ENCODE measurements at regions not wholly inside any gene's neighbourhood (a gene's known extent, or its start where the extent isn't known, plus 50 kb on each side); places are given as distances from the start of the nearest gene placed in this dataset.

DNA sequence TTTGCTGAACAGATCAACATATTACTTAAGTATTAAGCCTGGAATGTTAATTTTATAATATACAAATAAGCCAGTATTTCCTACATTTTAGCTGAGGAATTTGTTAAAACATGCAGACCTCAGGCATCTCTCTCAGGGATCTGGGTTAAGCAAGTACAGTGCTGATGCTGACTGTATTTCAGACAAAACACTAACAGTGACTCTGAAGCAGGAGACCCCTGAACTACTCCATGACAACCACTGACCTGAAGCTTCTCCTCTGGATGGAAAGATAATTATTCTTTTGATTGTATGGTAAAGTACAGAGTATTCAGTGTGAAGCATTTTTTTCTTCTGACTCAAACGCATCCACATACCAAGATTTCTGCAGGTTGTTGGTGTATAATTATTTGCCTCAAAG lies 680.8 kb downstream of the LIG4 start:
- TF ChIP-seq, protein P1, sequence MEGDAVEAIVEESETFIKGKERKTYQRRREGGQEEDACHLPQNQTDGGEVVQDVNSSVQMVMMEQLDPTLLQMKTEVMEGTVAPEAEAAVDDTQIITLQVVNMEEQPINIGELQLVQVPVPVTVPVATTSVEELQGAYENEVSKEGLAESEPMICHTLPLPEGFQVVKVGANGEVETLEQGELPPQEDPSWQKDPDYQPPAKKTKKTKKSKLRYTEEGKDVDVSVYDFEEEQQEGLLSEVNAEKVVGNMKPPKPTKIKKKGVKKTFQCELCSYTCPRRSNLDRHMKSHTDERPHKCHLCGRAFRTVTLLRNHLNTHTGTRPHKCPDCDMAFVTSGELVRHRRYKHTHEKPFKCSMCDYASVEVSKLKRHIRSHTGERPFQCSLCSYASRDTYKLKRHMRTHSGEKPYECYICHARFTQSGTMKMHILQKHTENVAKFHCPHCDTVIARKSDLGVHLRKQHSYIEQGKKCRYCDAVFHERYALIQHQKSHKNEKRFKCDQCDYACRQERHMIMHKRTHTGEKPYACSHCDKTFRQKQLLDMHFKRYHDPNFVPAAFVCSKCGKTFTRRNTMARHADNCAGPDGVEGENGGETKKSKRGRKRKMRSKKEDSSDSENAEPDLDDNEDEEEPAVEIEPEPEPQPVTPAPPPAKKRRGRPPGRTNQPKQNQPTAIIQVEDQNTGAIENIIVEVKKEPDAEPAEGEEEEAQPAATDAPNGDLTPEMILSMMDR (IDR thresholded peaks at IDR 0.05): no peak
- TF ChIP-seq POLR2A (IDR thresholded peaks at IDR 0.05): no peak

Measured in thyroid gland (tissue), 4 donors.